ENCODE measurements at regions not wholly inside any gene's neighbourhood (a gene's known extent, or its start where the extent isn't known, plus 50 kb on each side); places are given as distances from the start of the nearest gene placed in this dataset.

- no peak for FAIRE-seq
These were observed 100.2 kb upstream of the SLC35B3 start for GRCh38 chr6:8535519-8535918.

GRCh38 chr6:8530785-8531435 lies 95.6 kb upstream of the SLC35B3 start:
- FAIRE-seq: no peak

- no peak for FAIRE-seq
These were observed 93.9 kb upstream of the SLC35B3 start for GRCh38 chr6:8529250-8529649.

GRCh38 chr6:8527818-8528217 lies 92.5 kb upstream of the SLC35B3 start:
- no peak for FAIRE-seq

GRCh38 chr6:8526624-8527023 lies 91.3 kb upstream of the SLC35B3 start:
- no peak for FAIRE-seq

GRCh38 chr6:8525370-8525769 lies 90.0 kb upstream of the SLC35B3 start:
- no peak for FAIRE-seq

- no peak for FAIRE-seq
These were observed 77.8 kb upstream of the SLC35B3 start for GRCh38 chr6:8513174-8513573.

- no peak for FAIRE-seq
These were observed 71.9 kb upstream of the SLC35B3 start for GRCh38 chr6:8507286-8507685.

GRCh38 chr6:8506126-8506525 lies 70.8 kb upstream of the SLC35B3 start:
- FAIRE-seq: no peak

GRCh38 chr6:8499540-8499939 lies 64.2 kb upstream of the SLC35B3 start:
- FAIRE-seq: peak; percentile 70

GRCh38 chr6:8494730-8495129 lies 59.4 kb upstream of the SLC35B3 start:
- FAIRE-seq: no peak

GRCh38 chr6:8492536-8493133 lies 57.3 kb upstream of the SLC35B3 start:
- FAIRE-seq: no peak

Measured in A204.1 (cell line).